ENCODE measurements at regions not wholly inside any gene's neighbourhood (a gene's known extent, or its start where the extent isn't known, plus 50 kb on each side); places are given as distances from the start of the nearest gene placed in this dataset.
"Not testable (repeated sequence)": the region's sequence is repeated elsewhere in the genome, so short reads cannot be mapped to it uniquely, and the experiment has no call there.

DNA sequence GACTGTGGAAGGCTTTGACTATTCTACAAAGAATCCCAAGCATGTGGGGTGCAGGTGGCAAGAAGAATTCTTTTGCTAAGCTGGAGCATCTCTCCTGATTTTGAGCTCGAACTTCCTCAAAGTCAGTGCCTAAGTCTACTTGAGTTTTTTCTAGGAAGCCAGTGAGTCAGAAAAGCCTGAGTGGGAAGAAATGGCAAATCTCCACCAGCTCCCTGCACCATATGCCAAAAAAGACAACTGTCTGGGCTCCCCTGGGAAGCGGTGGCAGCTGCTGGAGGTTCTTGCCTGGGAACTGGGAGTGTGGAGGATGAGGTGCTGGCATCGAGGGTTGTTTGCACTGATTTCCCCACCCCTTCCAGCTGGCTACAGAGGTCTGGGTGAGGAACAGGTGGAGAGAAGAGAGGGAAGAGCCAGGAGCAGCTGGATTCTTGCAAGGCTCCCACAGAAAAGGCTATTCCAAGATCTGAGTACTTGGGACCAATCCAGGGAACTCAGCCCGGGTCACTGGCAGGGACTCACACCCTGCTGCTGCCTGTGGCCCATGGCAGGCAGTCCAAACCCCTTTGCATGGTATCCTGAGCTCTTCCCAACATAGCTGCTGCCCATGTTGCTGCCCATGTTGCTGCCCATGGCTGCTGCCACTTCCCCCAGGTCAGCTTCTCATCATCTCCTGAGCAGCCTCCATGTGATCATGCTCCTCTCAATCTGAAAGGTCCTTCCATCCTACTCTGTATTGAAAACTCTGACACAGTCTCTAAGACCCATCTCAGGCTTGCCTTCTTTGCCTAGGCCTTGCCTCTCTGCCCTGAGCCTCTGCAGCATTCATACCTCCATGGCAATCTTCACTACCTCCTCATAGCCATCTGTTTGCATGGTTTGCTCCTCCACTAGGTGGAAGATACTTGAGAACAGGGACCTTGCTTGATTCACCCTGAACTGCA is 128.3 kb upstream of the SPATS2L start:
- DNase-seq, result no peak

DNA sequence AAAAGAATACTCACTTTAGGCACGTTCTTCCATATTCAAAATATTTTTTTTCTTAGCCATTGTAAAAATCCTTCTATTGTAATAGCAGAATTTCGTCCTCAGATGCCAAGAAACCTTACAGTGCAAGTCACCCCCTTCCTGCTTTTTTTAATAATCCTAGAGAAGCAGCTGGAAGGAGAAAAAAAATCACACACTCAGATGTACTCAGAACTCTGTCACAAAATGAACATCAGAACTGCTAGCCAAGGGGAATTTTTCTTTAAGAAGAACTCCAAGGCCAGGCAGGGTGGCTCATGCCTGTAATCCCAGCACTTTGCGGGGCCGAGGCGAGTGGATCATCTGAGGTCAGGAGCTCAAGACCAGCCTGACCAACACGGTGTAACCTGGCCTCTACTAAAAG is 127.3 kb upstream of the SPATS2L start:
- DNase-seq, result no peak

DNA sequence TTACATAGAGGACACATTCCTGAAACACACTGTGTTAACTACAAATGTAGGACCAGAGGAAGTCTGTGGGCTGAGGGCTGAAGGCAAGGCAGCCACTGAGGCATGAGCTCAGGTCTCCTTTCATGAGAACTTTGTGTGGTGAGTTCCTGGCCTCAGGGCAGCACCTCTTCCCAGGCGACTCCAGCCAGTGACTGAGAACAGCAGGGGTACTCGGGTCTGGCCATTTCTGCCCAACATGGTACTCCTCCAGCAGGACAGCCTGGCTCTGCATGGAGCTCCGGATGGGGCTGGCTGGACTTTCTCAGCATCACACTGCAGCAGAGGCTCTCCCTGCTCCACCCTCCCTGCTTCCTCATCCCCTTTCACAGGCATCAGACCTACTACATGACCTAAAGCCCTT is 125.5 kb upstream of the SPATS2L start:
- no peak for DNase-seq

DNA sequence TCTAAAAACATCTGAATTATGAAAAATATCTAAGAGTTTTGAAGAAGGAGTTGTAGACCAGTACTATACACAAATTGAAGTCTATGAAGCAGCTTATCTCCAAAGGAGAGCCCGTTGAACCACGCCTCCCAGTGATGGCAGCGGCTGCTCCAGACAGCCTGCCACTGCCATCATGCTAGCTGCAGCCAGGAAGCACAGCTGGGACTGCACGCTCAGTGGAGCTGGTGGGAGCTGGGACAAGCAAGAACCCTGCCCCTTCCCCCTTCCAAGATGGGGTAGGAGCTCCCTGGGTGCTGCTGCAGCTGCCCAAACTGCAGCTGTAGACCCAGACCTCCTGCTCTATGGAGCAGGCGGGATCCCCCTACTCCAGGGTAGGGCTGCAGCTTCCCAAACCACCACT is 124.7 kb upstream of the SPATS2L start:
- DNase-seq, result no peak

DNA sequence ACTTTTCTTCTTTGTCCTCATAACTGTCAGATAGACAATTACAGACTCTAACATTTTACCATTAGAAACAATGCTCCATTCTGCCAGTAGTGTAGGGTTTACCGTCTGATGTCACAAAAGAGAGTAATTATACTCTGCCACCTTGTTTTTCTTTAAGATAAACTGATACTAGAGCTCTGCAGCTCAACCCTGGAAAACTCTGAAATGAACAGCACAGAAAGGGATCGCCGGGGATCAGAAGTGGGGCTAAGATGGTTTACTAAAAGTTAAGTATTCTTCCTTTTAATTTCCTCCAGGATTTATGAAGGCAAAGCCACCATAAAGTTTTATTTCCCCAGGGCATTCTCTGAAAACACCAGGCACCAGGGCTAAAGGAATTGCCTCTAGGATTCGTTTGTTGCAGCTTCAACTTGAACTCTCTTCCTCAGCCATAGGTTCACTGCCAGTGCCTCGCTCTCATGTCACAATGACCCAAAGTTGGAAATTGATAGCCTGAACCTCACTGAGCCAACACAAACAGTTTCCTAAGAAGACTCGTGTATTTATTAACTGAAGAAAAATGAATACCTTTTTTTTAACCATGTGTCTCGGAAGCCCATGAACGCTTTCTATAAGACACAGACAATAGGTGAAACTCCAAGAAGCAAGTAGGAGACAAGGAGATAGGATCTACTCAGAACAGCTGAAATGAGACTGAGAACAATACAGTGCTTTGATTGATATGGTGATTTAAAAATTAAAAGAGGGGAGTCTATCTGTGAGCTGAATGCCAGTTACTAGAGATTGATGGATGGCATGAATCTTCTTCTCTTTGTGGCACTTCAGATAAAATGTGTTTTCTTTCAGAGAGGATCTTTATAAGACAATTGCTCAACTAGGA is 121.5 kb upstream of the SPATS2L start:
- no peak for DNase-seq

DNA sequence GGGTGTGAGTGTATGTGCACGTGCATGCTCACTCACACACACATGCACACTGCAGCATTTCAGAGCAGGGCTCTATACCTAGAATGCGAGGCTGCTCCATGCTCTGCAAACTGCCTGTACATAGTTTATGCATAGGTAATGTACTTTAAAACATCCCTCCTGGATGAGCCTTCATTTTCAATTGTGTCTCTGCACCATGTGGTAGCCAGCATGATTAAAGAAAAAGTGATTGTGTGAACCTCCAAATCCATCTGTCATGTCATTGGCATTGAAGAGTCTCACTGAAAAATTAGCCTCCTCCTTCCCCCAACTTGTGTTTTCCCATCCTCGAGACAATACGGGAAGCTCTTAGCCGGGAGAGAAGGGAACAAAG is 120.9 kb upstream of the SPATS2L start:
- no peak for DNase-seq

DNA sequence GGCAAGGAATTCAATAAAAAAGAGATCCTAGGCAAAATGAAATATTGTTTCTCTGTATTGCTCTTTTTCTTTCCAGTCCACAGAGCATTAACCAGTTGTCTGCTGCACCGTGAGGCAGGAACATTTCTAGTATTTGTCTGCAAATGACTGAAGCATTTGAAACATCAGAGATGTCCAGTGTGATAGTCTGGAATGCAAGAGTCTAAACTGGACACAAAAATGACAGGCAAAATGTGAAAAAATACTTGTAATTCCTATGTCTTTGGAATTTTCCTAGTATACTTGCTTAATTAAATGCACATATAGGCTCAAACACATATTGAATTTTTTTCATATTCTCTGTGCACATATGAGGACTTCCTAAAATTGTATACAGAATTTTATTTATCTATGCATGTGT is 120.5 kb upstream of the SPATS2L start:
- no peak for DNase-seq

DNA sequence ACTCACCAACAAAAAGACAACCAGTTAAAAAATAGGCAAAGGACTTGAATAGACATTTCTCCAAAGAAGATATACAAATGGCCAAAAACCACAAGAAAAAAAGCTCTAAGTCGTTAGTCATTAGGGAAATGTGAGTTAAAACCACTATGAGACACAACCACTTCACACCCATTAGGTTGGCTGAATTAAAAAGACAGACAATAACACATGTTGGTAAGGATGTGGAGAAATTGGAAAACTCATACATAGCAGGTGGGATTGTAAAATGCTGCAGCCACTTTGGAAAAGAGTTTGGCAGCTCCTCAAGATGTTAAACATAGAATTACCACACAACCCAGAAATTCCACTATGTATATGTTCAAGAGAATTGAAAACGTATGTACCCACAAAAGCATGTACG is 117.6 kb upstream of the SPATS2L start:
- no peak for DNase-seq

DNA sequence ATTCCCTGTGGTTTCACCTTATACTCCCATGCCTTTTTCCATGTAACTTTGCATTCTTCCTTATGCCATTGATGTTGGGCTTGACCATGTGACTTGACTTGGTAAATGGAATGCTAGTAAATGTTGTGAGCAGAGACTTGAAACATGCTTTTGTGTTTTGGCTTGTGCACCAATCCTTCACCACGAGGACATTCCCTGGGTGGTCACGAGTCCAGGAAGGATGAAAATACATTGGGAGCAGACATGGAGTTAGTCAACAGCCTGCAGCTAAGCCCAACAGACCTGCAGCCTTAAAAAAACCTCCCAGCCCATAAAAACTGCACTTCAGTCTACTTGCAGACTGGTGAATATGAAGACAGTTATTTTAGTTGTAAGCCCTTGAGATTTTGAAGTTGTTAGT is 116.5 kb upstream of the SPATS2L start:
- no peak for DNase-seq

DNA sequence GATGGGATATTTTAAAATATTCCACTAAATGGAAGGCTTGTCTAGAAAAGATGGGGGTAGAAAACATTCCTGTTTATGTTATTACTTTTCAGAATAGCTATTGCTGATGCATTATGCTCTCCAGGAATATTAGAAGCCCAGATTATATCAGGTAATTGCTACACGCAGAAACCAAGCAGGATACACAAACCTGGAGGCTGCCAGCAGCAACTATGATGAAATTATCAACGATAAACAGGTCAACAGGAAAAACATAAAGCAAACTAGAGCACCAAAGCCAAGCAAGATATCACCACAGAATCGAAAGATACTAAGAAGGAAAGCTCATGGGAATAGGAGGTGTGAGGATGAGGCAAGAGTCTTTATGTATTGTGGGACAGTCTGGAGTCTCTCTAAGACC is 113.2 kb upstream of the SPATS2L start:
- no peak for DNase-seq

DNA sequence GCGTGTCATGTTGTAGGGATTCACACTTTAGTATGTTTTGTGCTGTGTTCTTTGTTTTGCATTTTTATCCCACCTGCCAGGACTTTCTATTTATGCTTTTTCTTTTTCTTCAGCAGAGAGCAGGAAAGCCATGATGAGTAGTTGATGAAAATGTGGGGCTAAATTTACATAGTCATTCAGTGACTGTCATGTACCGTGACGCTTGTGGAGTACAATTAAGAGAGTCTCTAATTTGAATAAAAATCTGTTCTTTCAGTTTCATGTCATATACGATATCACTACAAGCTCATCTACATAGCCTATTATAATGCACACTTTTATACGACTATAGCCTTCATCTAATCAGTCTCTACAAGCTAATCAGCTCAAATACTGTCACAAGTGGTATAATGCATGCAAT is 112.7 kb upstream of the SPATS2L start:
- DNase-seq, result no peak

DNA sequence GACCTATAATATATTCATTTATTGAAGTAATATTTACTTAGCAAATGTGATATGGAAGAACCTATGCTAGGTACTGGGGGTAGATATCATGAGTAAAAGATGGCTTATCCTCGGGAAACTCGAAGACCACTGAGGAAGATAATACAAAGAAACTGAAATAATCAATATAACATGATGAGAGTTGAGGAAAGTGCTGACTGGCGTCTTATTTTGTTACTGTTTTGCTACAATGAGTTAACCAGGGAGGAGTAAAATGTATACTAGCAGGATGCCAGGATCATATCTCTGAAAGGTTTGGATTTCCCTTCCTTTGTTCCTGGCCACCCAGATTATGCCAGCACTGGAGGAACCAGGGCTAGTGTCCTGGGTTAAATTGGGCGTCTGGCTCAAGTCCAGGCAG is 111.7 kb upstream of the SPATS2L start:
- DNase-seq, result no peak

DNA sequence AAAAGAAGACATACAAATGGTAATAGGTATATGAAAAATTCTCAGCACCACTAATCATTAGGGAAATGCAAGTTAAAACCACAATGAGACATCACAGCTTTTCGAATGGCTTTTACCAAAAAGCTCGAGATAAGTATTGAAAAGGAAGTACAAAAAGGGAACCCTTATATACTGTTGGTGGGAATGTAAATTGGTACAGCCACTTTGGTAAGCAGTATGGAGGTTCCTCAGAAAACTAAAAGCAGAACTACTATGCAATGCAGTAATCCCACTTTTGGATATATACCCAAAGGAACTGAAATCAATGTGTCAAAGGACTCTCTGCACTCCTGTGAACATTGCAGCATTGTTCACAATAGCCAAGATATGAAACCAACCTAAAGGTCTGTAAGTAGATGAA is 107.5 kb upstream of the SPATS2L start:
- DNase-seq, result no peak

DNA sequence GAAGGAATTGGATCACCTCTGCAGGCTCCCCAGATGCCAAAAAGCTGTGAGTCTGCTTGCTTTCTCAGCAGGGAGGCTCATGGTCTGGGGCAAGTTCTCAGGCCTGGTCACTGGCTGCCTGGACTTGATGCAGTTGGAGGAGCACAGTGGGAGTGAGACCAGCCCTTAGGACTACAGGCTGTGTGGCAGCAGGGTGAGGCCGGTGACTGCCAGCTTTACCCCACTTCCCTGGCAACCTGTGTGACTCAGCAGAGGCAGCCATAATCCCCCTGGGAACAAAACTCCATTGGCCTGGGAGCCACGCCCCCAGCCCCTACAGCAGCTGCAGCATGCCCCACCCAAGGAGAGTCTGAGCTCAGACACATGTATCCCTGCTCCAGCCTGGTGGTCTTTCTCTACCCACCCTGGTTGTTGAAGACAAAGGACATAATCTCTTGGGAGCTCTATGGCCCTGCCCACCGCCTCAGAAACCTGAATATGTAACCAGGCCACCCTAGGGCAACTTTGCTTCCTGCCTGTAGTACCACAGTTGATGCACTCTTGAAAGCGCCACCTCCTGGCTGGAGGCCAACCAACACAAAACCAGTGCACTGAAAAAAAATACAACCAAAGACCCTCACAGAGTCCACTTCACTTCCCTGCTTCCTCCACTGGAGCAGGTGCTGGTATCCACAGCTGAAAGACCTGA is 106.8 kb upstream of the SPATS2L start:
- peak; percentile 8 for DNase-seq

DNA sequence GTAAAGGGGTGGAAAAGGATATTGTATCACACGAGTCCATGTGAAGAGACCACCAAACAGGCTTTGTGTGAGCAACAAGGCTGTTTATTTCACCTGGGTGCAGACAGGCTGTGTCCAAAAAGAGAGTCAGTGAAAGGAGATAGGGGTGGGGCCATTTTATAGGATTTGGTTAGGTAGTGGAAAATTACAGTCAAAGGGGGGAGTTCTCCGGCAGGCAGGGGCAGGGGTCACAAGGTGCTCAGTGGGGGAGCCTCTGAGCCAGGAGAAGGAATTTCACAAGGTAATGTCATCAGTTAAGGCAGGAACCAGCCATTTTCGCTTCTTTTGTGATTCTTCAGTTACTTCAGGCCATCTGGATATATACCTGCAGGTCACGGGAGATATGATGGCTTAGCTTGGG is 104.7 kb upstream of the SPATS2L start:
- DNase-seq, result not testable (repeated sequence)

DNA sequence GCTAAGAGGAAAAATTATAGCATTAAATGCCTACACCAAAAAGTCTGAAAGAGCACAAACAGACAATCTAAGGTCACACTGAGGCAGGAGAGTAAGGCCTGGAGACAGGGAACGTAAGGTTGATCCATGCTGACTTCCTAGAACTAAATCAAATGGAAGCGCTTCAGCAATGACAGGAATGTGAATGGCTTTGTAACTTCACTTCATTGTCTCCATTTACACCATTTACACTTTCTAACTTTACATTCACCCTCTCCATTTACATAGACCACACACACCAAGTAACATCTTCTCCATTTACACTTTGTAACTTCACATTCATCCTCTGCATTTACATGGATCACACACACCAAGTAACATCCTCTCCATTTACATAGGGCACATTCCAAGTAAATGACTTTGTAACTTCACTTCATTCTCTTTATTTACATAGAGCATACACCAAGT is 103.1 kb upstream of the SPATS2L start:
- DNase-seq, result no peak

DNA sequence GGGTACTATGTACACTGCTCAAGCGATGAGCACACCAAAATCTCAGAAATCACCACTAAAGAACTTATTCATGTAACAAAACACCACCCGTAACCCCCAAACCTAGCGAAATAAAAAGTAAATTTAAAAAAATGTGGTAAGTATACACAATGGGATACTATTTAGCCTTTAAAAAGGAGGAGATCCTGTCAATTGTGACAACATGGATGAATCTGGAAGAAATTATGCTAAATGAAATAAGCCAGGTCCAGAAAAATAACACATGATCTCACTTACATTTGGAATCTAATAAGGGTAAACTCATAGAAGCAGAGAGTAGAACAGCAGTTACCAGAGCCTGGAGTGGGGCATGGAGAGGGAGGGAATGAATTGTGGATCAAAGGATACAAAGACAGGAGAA is 98.5 kb upstream of the SPATS2L start:
- DNase-seq, result no peak

DNA sequence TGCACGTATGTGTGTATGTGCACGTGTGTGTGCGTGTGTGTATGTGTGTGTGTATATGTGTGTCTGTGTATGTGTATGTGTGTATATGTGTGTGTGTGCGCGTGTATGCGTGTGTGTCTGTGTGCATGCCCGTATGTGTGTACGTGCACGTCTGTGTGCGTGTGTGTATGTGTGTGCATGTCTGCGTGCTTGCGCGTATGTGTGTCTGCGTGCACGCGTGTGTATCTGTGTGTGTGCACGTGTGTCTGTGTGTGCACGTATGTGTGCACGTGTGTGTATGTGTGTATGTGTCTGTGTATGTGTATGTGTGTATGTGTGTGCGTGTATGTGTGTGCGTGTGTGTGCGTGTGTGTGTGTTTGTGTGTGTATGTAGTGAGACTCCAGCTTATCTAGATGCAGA is 97.5 kb upstream of the SPATS2L start:
- DNase-seq, result no peak

DNA sequence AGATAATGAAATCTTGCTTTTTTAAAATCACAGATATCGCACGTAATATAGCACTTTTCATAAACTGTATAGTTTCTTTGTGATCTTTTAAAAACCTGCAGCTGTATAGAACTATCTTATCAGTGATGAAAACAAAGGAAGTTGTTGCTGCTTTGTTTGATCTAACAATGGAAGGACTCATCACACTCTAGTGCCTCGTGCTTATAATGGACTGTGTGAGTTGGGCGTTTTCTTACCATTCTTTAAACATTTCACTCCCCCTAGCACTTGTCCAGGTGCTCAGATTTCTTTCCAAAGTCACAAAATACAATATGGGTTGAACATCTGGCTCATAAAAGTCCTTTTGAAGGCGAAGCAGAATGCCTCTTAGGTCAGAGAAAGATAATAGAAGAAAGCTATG is 94.8 kb upstream of the SPATS2L start:
- DNase-seq, result no peak

DNA sequence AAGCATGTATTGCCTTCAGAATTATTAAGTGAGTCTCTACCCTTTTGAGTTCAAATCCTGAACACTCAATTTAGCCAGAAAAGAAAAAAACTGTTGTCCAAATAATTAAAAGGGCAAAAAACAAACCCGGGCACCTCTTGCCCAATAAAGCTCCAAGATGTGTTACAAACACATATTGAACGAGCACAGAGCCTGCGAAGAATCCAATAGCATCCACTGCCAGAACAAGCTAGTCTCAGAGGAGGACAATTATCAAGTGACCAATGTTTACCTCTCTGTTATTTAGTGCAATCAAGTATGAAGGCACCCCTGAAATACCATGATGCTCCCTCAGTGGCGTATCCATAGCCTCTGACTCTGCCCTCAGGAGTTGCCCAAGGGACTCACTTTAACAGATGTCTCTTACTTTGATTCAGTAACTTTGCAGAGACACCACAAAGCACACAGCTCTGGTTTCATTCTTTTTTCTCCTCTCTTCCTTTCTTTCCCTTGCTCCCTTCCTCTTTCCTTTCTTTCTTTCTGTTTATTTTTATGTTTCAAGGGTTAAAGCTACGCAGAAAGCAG is 93.5 kb upstream of the SPATS2L start:
- no peak for DNase-seq

DNA sequence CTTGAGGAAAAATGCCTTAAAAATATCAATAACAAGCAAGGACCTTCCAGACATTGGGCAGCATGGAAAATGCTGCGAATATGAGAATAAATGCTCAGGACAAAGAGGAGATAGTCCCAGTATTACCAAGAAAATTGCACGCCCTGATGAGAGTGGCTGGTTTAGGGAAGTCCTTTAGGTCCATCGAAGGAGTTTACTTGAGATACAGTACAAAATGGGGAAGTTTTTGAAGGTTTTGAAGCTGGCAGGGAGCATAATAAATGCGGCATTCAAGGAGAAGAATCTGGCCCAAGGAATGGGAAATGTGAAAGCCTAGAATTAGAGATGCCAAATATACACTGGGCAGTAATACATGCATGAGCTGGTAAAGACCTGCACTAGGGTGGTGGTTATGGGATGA is 90.2 kb upstream of the SPATS2L start:
- no peak for DNase-seq

DNA sequence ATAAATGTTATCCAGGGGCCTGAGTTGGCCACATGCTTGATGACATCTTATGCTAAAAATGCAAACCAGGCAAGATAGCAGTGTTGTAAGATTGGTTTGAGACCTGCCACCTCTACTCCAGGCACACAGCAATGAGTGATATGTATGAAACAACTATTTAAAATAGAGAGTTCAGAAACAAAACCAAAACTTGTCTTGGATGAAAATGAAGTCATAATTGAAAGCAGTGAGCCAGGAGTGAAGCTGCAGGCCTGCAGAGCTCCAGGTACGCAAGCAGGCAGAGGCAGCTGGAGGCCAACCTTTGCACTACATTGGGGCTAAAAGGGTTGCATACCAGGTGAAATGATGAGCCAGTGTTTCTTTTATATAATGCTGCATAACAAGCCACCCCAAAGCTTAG is 89.2 kb upstream of the SPATS2L start:
- no peak for DNase-seq

DNA sequence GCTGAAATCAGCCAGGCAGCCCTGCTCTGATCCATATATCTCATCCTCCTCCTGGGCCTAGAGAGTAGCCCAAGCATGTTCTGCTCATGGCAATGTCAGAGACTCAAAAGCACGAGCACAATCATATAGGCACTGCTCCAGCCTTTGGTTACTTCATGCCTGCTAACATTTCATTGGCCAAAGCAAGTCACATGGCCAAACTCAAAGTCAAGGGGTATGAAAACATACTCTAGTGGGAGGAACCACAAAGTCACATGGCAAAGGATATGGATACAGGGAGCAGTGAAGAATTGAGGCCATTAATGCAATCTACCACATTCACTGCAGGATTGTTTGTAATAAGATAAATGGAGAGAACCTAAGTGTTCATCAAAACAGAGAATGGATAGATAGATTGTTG is 87.8 kb upstream of the SPATS2L start:
- DNase-seq, result no peak

All from activated CD4-positive, alpha-beta T cell treated with anti-CD3 and anti-CD28 coated beads, Interleukin-2, amount 50 U/mL, for 16 hours (primary cell).